IPS-11a (cell line): ENCODE measurements at regions not wholly inside any gene's neighbourhood (a gene's known extent, or its start where the extent isn't known, plus 50 kb on each side); places are given as distances from the start of the nearest gene placed in this dataset.
A peak's percentile ranks its signal among the peaks of the same experiment; 100 is the strongest.
"Not testable (repeated sequence)": the region's sequence is repeated elsewhere in the genome, so short reads cannot be mapped to it uniquely, and the experiment has no call there.

ENCODE experiments used
- H3K4me3 ChIP-seq: one replicate; pipeline ENCODE4 v1.5.1; 2013; ENCODE audit warnings: low read depth, low read length, control low read depth

DNA sequence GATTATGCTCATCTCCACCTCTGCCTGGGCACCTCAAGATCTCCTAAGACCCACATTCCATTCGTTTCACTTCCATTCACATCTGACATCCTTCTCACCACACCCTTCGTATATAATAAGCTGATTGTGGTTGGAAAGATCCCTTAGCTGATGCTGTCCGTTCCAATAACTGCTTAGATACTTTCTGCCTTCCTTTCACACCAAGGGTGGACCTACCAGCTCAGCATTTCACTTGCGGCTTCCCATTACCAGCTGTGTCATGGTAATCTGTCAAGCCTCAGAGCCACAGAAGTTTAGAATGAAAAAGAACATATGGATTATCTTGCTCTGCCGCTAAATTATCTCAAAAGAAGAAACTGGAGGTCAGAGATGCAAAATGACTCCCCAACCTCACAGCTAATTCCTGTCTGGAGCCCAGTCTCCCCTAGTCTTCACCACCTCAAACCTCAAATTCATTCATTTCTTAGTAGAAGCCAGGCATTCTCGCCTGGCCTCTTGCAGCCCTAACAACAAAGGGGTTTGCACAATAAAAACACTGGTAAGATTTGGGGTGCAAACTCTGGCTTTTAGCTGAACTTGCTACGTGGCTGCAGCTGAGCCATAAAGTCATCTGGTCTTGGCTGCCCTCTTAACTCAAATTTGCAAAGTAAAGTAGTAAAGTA is 182.8 kb upstream of the HS3ST3A1 start:
- no peak overlapping the region for H3K4me3 ChIP-seq

DNA sequence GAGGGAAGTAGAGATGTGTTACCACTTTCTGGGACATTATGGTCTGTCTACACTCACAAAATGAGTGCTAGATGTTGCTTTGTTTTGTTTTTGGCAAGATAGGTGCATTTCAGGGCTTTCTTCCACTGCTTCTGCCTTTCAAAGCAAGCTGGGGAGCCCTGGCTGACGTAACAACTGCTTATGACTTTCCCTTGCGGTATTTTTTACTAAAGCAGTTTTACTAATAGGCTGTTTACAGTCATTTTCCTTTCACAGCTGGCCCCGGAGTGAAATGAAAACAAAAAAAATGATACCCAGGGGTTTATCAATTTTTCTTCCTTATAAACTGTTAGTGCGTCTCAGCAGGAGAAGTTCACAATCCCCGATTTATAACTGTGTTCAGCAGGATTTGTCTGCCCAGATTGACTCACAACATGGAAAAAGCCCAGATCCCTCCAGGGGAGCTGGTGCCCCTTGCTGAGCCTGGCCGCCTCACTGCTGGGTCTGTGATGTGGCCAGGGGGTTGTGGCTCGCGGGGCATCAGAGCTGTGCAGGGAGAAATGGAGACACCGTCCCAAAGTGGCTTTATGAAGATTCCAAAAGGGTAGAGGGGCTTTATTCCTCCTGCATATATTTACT is 184.4 kb upstream of the HS3ST3A1 start:
- H3K4me3 ChIP-seq: no peak overlapping the region

DNA sequence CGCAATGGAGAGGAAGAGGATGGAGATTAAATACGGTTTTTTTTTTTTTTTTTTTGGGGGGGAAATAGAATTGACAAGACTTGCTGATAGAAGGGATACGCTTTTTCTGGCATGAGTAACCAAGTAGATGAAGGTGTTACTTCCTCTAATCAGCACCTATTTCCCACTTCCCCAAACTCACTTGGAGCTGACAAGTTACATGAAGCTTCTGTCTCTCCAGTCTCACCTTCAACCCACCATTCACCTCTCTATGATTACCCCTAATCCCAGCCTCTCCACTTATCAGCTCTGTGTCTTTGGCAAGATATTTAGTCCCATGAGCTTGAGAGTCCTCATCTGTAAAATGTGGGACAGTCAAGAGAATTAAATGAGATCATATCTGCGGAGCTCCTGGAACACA is 185.9 kb upstream of the HS3ST3A1 start:
- H3K4me3 ChIP-seq: no peak overlapping the region

DNA sequence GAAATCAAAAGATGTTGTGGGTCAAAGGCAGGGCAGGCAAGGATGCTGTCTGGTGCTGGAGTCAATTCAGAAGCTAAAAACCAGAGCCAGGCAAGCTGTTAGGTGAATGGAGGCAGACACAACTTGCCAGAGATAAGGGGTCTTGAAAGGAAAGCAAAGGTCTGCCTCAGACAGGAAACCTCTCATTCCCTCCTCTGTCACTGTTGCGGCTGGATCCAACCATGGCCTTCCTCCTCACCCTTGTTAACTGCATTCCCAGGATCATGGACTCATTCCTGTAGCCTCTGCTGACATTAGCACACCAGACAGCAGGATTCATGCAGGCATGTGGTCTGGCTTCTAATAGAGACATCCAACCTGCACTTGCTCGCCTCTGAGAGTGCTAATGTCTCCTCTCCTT is 186.7 kb upstream of the HS3ST3A1 start:
- H3K4me3 ChIP-seq: no peak overlapping the region

DNA sequence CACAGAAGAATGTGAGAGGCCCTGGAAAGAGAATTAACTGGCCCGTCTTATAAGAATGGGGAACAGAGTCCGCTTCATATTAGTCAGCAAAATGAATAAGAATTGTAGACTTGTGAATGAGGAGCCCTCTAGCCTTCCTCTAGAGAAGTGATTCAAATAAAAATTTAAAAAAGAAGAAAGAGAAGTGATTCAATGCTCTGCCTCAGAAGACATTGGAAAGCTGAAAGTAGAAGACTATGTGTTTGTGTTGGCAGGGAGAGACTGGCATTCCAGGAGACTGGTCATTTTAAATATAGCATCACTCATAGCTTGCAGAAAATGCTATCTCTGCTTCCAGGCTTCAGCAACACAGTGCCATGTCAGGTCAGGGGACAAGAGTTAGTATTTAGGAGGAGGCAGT is 190.6 kb upstream of the HS3ST3A1 start:
- H3K4me3 ChIP-seq: no peak overlapping the region

DNA sequence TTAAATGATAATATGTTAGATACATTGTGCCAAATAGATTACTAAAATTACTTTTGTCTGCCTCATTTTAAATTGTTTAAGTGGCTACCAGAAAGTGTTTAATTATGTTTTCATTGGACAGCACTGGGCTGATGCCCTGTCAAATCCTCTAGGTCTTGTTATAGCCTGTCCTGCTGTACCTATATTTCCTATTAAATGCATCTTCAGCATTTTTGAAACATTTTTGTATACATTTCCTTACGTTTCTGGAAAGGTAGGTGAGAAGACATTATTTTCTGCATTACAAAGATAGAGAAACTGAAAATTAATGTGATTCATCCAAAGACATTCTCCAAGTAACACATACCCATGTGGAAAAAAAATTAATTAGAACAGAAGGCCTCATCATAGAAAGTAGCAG is 192.2 kb upstream of the HS3ST3A1 start:
- H3K4me3 ChIP-seq: no peak overlapping the region

DNA sequence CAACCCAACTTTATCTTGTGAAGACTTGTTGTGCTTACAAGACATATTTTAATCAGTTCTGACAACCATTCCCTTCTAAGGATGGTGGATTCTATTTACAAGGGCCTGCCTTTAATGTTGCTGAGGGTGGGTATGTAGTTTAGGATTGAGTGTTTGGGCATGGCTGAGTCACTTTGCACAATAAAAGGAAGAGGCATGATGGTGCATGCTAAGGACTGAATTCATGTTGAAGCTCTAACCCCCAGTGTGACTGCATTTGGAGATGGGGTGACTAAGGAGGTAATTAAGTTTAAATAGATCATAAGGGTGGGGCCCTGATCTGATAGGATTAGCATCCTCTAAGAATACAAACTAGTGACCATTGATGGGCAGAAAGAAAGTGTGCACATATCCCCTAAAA is 196.1 kb upstream of the HS3ST3A1 start:
- no peak overlapping the region for H3K4me3 ChIP-seq

DNA sequence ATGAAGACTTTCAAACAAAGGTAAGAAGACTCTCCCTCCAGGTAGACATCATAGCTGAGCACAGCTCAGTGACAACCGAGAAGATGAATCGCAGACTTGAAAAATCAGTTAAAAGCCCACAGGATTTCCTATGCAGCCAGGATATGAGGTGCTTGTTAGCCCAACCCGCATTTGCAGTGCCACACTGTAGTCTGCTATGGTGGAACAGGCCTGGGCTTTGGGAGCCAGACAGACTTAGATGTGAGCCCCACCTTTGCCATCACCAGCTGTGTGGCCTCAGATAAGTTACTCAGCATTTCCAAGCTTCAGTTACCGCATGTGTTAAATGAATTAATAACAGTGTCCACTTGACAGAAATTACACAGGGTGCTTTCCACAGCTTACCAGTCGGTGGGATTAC is 204.4 kb upstream of the HS3ST3A1 start:
- H3K4me3 ChIP-seq: no peak overlapping the region

DNA sequence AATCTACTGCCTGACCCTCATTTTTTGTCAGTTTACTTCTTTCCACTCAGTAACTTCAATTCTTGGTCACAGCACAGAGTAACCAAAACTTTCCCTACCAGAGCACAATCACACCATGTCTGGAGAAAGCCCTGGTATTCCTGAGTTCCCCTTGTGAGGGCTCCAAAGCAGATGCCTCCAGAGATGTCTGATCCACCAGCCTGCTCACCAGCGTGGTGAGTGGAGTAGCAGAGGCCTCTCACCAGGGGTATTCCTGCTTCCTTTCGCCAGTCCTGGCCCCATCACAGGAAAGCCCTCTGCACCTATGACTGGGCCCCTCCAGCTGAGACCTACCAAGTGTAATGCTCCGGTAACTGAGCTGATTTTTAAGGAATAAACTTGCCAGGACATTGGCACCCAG is 205.4 kb upstream of the HS3ST3A1 start:
- H3K4me3 ChIP-seq: peak overlapping the region; percentile 4

DNA sequence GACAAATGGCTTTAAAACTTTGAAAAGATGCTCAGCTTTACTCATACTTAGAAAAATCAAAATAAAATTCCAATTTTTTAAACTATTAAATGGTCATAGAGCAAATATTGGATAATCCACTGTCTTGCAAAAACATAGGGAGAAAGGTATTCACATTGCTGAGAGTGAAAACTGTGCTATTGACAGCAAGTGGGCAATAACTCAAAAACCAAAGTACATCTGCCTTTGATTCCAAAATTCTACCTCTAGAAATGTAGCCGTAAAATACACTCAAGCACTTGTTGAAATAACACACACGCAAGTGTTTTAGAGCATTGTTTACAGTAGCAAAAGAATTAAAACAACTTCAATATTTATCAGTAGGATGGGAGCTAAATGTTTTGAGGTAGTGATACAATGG is 210.6 kb upstream of the HS3ST3A1 start:
- H3K4me3 ChIP-seq: no peak overlapping the region

DNA sequence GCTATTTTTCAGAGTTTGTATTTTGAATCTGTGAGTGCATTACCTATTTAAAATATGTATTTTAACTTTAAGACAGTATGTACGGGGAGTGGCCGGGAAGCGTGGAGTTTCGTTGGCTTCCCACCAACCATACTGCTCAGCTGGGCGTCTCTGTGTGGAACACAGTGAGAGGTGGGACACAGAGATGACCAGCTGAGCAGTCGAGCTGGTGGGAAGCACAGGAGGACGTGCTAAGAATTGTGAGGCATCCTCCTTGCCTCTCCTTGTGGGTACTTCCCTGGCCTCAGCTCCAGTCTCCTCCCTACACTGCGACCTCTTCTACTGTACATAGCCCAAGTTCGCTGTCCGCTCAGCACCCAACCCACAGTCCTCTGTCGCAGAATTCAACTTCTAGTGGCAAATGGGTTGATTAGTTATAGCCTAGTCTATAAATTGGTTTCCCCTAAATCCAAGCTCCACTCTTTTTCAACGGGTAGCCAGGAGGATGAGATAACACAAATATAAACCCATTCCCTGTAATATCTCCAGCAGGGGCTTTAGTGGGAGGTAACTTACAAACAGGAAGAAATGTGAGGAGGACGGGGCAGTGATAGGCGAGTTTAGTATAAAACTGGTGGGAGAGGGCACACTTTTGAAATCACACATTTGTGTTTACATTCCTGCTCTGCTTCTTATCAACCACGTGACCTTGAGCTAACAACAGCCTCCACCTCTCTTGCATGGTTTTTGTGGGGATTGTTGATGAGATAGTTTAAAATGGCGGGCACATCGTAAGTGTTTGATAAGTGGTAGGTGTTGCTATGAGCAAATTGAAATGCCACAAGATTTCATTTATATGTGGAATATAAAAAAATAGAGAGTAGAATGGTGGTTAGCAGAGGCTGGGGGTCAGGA is 211.9 kb upstream of the HS3ST3A1 start:
- no peak overlapping the region for H3K4me3 ChIP-seq

DNA sequence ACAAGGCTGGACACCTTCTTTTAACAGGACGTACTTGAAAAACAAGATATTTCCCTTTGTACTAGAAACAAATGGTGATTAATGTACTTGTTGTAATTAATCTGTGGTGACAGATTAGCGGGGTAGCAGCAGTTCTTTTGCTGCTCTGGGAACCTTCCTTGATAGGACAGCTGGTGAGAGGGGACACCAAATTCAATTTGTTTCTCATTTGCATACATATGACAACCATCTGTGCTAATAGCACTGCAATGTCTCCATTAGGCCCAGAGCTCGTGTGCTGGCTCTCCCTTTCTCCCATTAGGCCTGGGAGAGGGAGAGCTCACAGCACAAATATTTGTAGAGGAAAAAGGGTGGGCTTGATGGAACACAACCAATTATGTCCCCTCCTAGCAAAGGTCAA is 221.0 kb upstream of the HS3ST3A1 start:
- H3K4me3 ChIP-seq: no peak overlapping the region

DNA sequence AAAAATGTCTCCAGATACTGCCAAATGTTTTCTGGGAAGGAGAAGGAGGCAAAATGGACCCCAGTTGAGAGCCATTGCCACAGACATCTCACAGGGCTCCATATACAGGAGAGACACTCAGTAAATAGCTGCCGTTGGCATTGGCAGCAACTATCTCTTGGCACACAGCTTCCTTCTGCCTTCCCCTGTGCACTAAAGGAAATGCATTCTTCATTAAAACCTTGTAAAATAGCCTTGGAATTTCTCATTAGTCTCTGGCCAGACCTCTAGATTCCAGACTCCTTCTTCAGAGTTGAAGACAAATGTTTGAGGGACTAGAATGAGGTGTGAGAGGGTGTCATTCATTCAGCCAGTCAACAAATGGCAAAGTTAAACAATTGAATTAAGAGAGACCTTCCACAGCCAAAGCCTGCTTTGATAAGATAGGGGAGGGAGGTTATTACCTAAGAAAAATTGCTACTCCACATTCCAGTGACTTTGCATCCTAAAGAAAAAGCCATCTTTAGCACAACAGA is 223.9 kb upstream of the HS3ST3A1 start:
- no peak overlapping the region for H3K4me3 ChIP-seq

DNA sequence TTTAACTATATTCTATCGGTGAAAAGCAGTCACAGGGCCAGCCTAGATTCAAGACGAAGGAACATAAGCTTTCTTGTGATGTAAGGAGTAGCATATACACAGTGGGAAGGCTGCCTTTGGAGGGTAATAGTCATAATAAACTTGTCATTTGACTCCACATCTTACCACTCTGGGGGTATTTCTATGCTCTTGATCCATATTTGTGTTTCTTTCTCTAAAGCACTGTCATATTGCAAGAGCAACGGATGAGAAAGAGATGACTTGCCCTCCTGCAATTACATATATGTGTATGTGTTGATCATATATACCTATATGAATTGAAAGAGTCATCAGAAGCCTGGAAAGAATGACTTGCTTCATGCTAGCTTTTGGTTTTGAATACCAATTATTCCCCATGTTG is 225.4 kb upstream of the HS3ST3A1 start:
- no peak overlapping the region for H3K4me3 ChIP-seq

DNA sequence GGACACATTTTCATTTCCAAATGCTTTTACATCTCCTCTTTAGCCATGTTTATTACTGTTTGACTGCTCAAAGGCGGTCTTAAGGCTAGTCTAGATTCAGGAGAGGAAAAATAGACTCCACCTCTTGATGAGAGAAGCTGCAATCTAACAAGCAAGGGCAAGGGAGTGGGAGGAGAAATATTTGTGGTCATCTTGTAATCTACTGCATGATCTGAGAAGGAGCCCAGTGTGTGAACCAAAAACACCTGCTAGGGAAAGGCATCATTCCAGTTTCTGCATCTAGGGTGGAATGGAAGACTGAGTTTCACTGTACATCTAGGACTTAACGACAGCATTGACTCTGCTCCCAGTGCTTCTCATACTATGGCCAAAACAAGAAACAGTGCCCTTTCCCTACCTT is 232.2 kb upstream of the HS3ST3A1 start:
- H3K4me3 ChIP-seq: no peak overlapping the region

DNA sequence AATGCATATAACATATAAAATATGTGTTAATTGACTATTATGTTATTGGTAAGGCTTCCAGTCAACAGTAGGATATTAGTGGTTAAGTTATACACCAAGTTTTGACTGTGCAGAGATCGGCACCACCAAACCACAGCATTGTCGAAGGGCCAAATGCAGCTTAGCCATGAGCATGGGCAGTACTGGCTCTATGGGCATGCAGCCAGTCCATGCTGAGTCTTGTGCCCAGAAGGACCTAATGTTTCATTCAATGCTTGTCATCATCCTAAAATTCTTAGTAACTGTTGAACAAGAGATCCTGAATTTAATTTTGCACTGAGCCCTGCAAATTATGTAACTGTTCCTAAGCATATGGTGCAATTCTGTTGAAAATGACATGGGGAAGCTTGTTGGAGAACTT is 233.4 kb upstream of the HS3ST3A1 start:
- H3K4me3 ChIP-seq: no peak overlapping the region

DNA sequence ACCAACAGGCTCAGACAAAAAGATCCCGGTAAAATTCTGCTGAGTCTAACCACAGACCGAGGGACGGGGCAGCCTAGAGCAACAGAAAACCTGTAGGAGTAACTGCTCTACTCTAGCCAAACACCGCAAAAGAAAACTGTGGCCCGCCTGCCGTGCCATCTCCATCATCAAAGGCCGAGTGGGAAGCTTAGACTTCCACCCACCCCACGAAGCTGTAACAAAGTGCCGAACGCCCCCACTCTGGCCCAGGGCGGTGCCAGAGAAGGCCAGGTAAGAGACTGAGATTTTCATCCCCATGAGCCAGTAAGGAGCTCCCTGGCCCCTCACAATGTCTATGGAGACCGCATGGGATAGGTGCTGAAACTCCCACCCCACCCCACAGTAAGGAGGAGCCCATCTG is 231.9 kb upstream of the COX10 start:
- H3K4me3 ChIP-seq: no peak overlapping the region

DNA sequence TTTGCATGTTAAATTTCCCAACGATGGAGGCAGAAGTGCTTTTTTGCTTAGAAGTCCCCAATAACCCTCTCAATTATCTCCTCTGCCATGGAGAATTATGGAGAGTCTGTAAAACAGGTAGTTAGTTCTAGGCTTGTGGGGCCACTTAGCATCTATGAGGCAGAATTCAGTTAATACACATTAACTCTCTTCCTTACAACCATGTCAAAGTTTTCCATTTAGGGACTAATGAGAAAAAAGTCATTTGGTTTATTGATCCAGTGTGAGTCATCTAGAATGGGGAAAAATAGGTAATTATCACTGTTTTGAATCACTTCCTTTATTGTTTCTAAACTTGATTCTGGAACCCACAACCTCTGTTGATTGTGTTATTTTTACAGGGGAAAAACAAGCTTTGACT is 229.1 kb upstream of the COX10 start:
- no peak overlapping the region for H3K4me3 ChIP-seq

DNA sequence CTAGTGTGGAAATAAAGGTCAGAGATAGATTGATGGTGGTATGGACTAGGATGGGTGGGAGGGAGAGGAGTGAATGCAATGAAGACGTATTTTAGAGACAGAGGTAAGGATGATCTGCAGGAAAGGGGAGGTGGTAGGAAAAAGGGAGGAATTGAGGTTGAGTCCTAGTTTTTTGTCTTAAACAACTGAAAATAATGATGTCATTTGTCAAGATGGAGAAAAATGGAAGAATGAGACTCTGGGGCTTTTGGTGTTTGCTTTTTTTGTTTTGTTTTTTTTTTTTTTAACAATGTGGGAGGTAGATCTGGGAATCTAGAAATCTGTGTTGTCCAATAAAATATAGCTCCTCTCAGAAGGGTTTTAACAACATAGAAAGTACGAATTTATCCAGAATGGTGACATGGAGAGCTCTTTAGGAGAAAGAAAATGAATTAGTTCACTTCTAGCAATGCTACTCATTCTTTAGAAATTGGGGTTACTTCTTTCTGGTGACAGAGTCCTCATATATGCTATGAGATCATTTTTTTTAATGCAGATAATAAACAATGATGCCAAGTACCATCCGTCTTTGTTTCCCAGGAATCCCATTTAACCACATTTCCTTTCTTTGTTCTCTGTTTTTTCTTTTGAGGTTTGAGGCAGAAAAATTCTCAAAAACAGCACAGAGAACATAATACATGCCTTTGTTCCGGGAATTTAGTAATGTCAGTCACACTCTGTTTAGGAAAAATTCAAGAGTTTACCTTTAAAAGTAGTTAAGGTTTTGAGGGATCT is 225.3 kb upstream of the COX10 start:
- H3K4me3 ChIP-seq: no peak overlapping the region

DNA sequence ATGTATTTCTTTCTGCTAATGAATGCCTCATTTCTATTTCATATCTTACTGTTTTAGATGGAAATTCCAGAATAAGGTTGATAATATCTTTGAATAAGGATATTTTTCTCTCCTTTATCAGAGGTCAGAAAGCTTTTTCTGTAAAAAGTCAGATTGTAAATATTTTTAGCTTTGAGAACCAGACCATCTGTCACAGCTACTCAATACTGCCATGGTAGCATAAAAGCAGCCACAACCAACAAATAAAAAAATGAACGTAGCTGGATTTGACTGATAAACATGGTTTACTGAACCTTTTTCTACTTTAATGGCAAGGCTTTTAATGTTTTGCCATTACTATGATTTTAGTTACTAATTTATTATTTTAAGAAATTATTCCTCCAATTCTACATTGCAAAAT is 217.4 kb upstream of the COX10 start:
- no peak overlapping the region for H3K4me3 ChIP-seq

DNA sequence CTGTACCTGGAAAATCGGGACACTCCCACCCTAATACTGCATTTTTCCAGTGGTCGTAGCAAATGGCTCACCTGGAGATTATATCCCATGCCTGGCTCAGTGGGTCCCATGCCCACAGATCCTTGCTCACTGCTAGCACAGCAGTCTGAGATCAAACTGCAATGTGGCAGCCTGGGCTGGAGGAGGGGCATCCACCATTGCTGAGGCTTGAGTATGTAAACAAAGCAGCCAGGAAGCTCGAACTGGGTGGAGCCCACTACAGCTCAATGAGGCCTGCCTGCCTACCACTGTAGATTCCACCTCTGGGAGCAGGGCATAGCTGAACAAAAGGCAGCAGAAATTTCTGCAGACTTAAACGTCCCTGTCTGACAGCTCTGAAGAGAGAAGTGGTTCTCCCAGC is 213.6 kb upstream of the COX10 start:
- H3K4me3 ChIP-seq: not testable (repeated sequence)
